Activated CD4-positive, alpha-beta T cell treated with anti-CD3 and anti-CD28 coated beads for 36 hours (primary cell): ENCODE measurements at regions not wholly inside any gene's neighbourhood (a gene's known extent, or its start where the extent isn't known, plus 50 kb on each side); places are given as distances from the start of the nearest gene placed in this dataset.
"Not testable (repeated sequence)": the region's sequence is repeated elsewhere in the genome, so short reads cannot be mapped to it uniquely, and the experiment has no call there.

Experiments
- ATAC-seq: fragments of 200-7000 bp; cut with Tn5 transposase; one replicate; pipeline ENCODE4 v1.10.0; 2021; ENCODE audit warnings: mild to moderate bottlenecking, moderate library complexity
- CTCF ChIA-PET: fragments of 350-600 bp; sonication (Branson Sonifier 250); formaldehyde crosslinking; loops from one replicate; lab custom pipeline; 2021; ENCODE audit warnings: antibody characterized with exemption; lab: Charles Lee
- POLR2A ChIA-PET: fragments of 350-600 bp; sonication (Branson Sonifier 250); formaldehyde crosslinking; loops from one replicate; lab custom pipeline; 2021; ENCODE audit warnings: antibody characterized with exemption, inconsistent platforms; lab: Charles Lee
- DNase-seq: peaks from one replicate; pipeline ENCODE4 v3.0.0-alpha.2; 2020
- H3K27ac Mint-ChIP-seq: one replicate; pipeline ENCODE4 v1.8.0; 2021; ENCODE audit warnings: mixed read lengths
- H3K27me3 Mint-ChIP-seq: one replicate; pipeline ENCODE4 v1.8.0; 2021; ENCODE audit warnings: mixed read lengths
- H3K36me3 Mint-ChIP-seq: one replicate; pipeline ENCODE4 v1.8.0; 2021; ENCODE audit warnings: low read depth, mixed read lengths
- H3K4me1 Mint-ChIP-seq: one replicate; pipeline ENCODE4 v1.8.0; 2021; ENCODE audit warnings: mixed read lengths
- H3K4me3 Mint-ChIP-seq: one replicate; pipeline ENCODE4 v1.8.0; 2021; ENCODE audit warnings: mild to moderate bottlenecking, moderate library complexity, mixed read lengths
- H3K9me3 Mint-ChIP-seq: one replicate; pipeline ENCODE4 v1.8.0; 2021; ENCODE audit warnings: low read depth, mixed read lengths
- intact Hi-C, 2 experiments: fragments of 100-400 bp; cut with DNase I in 1 of 2; cut with micrococcal nuclease in 1 of 2; formaldehyde crosslinking; loops; one replicate each; pipeline versions ENCODE4 v1.14.2 to v1.15.1; 2022 to 2024; cut with DNase I, micrococcal nuclease

DNA sequence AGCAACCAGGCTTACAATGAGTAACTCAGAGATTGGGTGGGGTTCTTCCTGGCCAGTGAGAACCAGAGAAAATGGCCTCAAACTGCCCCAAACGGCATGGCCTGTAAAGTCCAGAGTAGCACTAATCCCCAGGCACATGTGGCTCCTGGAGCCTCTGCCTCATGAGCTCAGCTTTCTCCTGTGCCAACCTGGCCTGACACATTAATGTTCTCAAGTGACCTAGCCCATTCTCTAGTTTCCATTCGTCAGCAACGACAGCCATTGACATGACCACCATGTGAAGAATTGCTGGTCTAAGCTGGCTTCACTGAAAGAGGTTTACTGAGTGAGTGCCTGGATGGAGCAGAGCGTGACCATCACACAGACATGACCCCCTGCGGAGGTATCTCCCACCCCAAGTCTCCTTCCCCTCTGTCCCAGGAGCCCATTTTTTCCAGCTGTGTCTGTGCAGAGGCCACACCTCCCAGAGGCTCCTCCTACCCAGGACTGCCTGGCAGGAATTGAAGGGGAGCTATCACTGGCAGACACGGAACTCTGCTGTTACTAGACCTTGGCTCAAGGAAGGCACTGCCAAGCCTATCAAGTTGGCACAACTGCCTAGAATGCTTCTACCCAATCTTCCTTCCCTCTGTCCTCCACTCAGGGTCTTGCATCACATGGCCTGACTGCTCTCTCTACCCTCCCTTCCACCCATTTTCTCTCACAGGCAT, 59.0 kb upstream of the BOD1 start:
- Mint-ChIP-seq H3K27ac (no peak overlapping the region), H3K4me3 (no peak overlapping the region), H3K27me3 (peaks cover 6% of the 10 kb centered on the region), H3K9me3 (peaks cover 7% of the 10 kb centered on the region), H3K36me3 (peaks cover 1% of the 10 kb centered on the region), H3K4me1 (peaks cover 4% of the 10 kb centered on the region)
- intact Hi-C loops = no loop called here
- DNase-seq (no peak), ATAC-seq (no peak)
- POLR2A ChIA-PET = no interaction called here
- CTCF ChIA-PET = interaction anchor here (0.5 kb wide), 1 partner anchor 200 kb away, joined by 3 read pairs; no protein-coding TSS in a partner anchor

DNA sequence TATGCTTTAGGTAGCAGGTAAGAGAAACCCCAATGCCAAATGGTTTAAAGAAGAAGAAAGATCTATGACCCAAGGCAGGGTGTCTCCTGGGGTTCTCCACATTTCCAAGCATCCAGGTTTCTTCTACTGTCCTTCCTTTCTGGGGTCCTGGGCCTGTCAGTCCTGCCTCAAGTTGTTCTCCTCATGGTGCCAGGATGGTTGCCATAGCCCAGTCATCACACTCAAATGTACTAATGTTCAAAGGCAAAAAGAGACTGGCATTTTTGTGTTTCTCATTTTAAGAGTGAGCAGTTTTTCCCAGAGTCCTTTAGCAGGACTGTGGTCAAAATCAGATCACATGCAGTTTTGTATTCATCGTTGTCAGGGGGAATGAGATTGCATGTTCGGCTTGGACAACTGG, 59.9 kb upstream of the BOD1 start:
- no peak for ATAC-seq
- Mint-ChIP-seq H3K36me3 (peaks cover 1% of the 10 kb centered on the region), H3K9me3 (peaks cover 7% of the 10 kb centered on the region), H3K27me3 (peaks cover 5% of the 10 kb centered on the region), H3K4me1 (peaks cover 2% of the 10 kb centered on the region), H3K4me3 (no peak overlapping the region), H3K27ac (no peak overlapping the region)
- DNase-seq = no peak
- ChIA-PET POLR2A (interaction anchor here (0.7 kb wide), 1 partner anchor 496 kb away, joined by 3 read pairs; no protein-coding TSS in a partner anchor), CTCF (no interaction called here)
- intact Hi-C loops = no loop called here

DNA sequence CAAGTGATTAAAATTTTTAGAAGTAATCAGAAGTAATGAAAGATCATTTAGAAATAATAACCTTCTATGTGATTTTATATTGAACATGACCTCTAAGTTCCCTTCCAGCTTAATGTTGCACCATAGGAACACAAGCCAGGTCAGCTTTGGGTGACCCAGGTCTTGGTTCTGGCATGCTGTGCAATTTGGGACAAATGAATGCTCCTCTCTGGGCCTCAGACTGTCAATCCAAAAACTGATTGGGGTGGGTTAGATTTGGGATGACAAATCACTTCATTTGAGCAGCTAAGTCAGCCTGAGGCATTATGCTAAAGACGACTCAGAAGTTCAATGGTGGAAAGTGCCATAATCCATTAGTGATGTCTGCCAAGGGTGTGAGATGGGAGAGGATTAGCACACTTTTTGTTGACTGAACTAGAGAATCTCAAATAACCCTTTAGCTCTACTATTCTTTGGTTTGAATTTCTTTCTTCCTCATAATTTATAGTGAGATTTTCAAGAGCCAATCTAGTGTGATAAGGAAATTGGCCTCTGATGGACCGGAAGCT, 60.7 kb upstream of the BOD1 start:
- Mint-ChIP-seq H3K36me3 (peaks cover 1% of the 10 kb centered on the region), H3K9me3 (peaks cover 7% of the 10 kb centered on the region), H3K27ac (no peak overlapping the region), H3K4me1 (peaks cover 2% of the 10 kb centered on the region), H3K4me3 (no peak overlapping the region), H3K27me3 (peaks cover 2% of the 10 kb centered on the region)
- ChIA-PET POLR2A (interaction anchor here (0.7 kb wide), 1 partner anchor 496 kb away, joined by 3 read pairs; no protein-coding TSS in a partner anchor), CTCF (interaction anchor here (0.7 kb wide), 1 partner anchor 75 kb away, joined by 3 read pairs; no protein-coding TSS in a partner anchor)
- ATAC-seq (no peak), DNase-seq (no peak)
- intact Hi-C loops = no loop called here

DNA sequence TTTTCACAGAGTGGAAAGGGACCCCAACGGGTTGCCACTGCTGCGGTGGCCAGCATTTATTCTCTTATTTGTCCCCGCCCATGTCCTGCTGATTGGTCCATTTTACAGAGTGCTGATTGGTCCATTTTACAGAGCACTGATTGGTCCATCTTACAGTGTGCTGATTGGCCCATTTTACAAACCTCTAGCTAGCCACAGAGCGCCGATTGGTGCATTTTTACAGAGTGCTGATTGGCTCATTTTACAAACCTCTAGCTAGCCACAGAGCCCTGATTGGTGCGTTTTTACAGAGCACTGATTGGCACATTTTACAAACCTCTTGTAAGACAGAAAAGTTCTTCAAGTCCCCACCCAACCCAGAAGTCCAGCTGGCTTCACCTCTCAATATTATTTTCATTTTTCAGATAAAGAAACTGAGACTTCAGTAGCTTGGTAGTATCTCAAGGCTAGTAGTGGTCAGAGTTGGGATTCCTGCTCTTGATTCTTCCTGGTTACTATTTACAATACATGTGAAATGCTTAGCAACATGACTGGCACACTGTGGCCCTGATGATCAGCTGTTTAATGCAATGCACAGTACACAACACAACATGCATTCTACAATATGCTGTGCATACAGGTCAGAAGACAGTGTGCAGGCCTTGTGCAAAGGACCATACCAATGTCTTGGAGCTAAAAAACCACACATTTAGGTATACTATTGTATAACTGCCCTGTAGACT, 63.6 kb upstream of the BOD1 start:
- peaks cover 2% of the 10 kb centered on the region for H3K27me3 Mint-ChIP-seq
- CTCF ChIA-PET = interaction anchor here (1.0 kb wide), 1 partner anchor 11 kb away, joined by 3 read pairs; no protein-coding TSS in a partner anchor
- ATAC-seq = no peak
- H3K9me3 Mint-ChIP-seq = peaks cover 2% of the 10 kb centered on the region
- H3K4me3 Mint-ChIP-seq = no peak overlapping the region
- no peak for DNase-seq
- peaks cover 2% of the 10 kb centered on the region for H3K4me1 Mint-ChIP-seq
- intact Hi-C loops = no loop called here
- peaks cover 1% of the 10 kb centered on the region for H3K36me3 Mint-ChIP-seq
- no peak overlapping the region for H3K27ac Mint-ChIP-seq
- POLR2A ChIA-PET = no interaction called here

DNA sequence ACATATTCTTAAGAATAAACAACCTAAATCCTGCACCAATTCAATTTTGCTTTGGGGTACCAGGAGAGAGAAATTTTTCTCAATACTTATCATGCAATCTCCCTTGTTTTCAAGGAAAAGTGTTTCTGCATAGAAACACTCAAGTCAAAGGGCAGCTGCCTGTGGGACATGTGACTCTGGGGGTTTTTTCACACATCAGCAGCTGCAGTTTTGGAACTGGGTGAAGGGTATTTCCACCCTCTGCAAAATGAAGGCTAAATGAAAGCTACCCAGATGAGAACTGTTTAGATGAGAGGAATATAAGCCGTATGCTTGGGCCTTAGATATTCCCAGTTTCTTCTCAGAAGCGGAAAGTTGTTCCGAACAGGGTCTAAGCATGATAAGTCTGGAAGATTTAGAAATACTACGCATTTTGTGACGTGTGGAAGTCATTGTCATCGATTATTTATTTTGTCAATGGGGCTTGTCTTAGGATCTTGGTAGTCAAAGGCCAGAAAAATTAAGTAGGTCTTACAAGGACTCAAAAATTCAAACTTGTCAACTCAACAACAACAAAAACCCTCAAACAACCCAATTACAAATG, 64.3 kb upstream of the BOD1 start:
- peaks cover 2% of the 10 kb centered on the region for H3K4me1 Mint-ChIP-seq
- intact Hi-C loops = no loop called here
- ATAC-seq = no peak

DNA sequence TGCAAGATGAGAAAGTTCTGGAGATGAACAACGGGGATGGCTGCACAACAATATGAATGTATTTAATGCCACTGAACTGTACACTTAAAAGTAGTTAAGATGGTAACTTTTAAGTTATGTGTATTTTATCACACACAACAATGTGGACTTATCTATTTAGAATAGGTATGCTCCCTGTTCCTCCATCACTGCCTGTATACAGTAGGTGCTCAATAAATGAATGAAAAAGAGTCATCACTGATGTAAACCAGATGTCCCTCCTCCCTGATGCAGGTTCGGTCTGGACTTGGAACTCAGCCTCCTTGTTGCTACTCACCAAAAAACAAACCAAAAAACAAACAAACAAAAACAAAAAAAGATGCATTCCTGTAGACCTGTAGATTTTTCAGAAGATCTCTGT, 65.9 kb upstream of the BOD1 start:
- DNase-seq (no peak), ATAC-seq (no peak)
- intact Hi-C loops = no loop called here
- Mint-ChIP-seq H3K9me3 (peaks cover 3% of the 10 kb centered on the region), H3K4me1 (peaks cover 2% of the 10 kb centered on the region), H3K36me3 (no peaks in the 10 kb centered on the region), H3K27ac (no peak overlapping the region), H3K4me3 (no peak overlapping the region), H3K27me3 (no peaks in the 10 kb centered on the region)
- ChIA-PET POLR2A (no interaction called here), CTCF (no interaction called here)

More for the DNA sequence above, 64.3 kb upstream of the BOD1 start:
- Mint-ChIP-seq H3K36me3 (peaks cover 1% of the 10 kb centered on the region), H3K4me3 (no peak overlapping the region), H3K27ac (no peak overlapping the region), H3K9me3 (peaks cover 3% of the 10 kb centered on the region), H3K27me3 (peaks cover 1% of the 10 kb centered on the region)
- POLR2A ChIA-PET = no interaction called here
- CTCF ChIA-PET = interaction anchor here (1.0 kb wide), 1 partner anchor 11 kb away, joined by 3 read pairs; no protein-coding TSS in a partner anchor
- no peak for DNase-seq

DNA sequence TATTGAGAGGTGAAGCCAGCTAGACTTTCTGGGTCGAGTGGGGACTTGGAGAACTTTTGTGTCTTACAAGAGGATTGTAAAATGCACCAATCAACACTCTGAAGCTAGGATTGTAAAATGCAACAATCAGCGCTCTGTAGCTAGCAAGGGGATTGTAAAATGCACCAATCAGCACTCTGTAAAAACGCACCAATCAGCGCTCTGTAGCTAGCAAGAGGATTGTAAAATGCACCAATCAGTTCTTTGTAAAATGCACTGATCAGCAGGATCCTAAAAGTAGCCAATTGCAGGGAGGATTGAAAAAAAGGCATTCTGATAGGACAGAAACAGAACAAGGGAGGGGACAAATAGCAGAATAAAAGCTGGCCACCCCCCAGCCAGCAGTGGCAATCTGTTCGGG, 68.1 kb upstream of the BOD1 start:
- POLR2A ChIA-PET, H3K4me1 Mint-ChIP-seq, intact Hi-C loops, H3K9me3 Mint-ChIP-seq, H3K27me3 Mint-ChIP-seq, H3K36me3 Mint-ChIP-seq, DNase-seq, H3K27ac Mint-ChIP-seq, H3K4me3 Mint-ChIP-seq, ATAC-seq: not testable (repeated sequence)
- CTCF ChIA-PET = interaction anchor here (0.7 kb wide), 1 partner anchor 183 kb away, joined by 3 read pairs; no protein-coding TSS in a partner anchor

DNA sequence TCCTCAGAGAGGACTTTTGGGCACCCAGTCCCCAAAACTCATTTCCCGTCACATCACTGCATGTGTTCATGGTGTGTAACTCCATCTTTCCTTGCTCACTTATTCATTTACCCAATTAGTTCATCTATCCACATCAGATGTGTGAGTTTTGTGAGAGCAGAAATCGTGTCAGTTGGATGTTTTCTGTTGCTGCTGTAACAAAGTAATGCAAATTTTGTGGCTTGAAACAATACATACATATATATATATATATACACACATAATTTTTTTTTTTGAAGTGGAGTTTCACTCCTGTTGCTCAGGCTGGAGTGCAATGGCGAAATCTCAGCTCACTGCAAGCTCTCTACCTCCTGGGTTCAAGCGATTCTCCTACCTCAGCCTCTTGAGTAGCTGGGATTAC, 70.5 kb upstream of the BOD1 start:
- CTCF ChIA-PET = no interaction called here

DNA sequence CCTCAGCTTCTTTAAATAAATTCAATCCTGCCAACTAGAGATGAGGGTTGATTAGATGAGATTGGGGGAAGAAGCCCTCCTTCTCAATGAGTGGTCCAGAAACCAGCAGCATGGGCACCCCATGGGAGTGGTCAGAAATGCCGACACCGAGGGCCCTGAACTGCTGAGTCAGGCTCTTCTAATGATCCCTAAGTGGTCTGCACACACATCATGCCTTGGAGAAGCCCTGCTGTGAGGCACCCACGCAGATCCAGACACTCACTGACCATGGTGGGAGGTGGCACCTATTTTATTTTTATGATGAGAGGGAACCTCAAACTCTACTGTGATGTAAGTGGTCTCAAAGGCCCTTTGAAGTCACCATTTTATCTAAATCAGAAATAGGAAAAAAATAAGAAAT, 72.3 kb upstream of the BOD1 start:
- ATAC-seq (no peak), DNase-seq (no peak)
- no peaks in the 10 kb centered on the region for H3K36me3 Mint-ChIP-seq
- H3K4me3 Mint-ChIP-seq = no peak overlapping the region
- H3K4me1 Mint-ChIP-seq = peaks cover 8% of the 10 kb centered on the region
- peaks cover 2% of the 10 kb centered on the region for H3K9me3 Mint-ChIP-seq
- no peaks in the 10 kb centered on the region for H3K27me3 Mint-ChIP-seq
- intact Hi-C loops = no loop called here
- CTCF ChIA-PET = interaction anchor here (0.6 to 1.0 kb wide), 4 partner anchors 13 to 725 kb away, joined by 3 to 4 read pairs (median 3); no protein-coding TSS in a partner anchor
- no peak overlapping the region for H3K27ac Mint-ChIP-seq
- POLR2A ChIA-PET = no interaction called here

More for the DNA sequence above, 70.5 kb upstream of the BOD1 start:
- Mint-ChIP-seq H3K36me3 (no peaks in the 10 kb centered on the region), H3K27me3 (no peaks in the 10 kb centered on the region), H3K4me1 (peaks cover 10% of the 10 kb centered on the region), H3K4me3 (no peak overlapping the region), H3K27ac (no peak overlapping the region), H3K9me3 (peaks cover 2% of the 10 kb centered on the region)
- DNase-seq (no peak), ATAC-seq (no peak)
- intact Hi-C loops = no loop called here
- POLR2A ChIA-PET = no interaction called here

DNA sequence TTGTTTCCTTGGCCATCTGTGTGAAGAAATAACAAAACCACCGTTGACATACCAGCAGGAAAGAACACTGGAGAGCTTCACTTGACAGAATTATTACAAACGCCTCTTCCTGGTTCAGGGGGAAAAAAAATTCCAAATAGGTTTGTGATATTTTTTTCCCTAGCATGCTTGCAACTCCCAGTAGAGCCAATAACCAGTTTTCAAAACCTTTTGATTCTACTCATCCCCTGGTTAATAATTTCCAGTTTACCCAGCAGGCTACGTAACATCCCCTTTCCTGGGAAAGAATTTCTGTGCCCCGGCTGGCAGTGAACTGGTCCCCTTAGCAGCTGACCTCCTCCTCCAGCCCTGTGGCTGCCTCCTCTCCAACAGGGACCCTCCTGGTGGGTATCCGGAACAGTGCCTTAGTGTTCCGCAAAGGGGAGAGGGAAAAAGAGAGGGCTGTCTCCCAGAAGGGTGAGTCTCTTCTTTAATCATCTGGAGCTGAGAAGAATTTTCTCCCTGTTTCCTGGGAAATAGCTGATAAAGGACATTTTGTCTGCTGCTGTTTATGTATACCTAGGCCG, 72.8 kb upstream of the BOD1 start:
- Mint-ChIP-seq H3K9me3 (peaks cover 2% of the 10 kb centered on the region), H3K4me1 (peaks cover 8% of the 10 kb centered on the region), H3K27ac (no peak overlapping the region), H3K36me3 (no peaks in the 10 kb centered on the region), H3K27me3 (no peaks in the 10 kb centered on the region), H3K4me3 (no peak overlapping the region)
- ChIA-PET CTCF (interaction anchor here (0.6 to 1.0 kb wide), 4 partner anchors 12 to 724 kb away, joined by 3 to 4 read pairs (median 3); no protein-coding TSS in a partner anchor), POLR2A (no interaction called here)
- intact Hi-C loops = no loop called here
- ATAC-seq (no peak), DNase-seq (no peak)
